ENCODE measurements at regions not wholly inside any gene's neighbourhood (a gene's known extent, or its start where the extent isn't known, plus 50 kb on each side); places are given as distances from the start of the nearest gene placed in this dataset.

- DNase-seq: no peak
These were observed 198.2 kb upstream of the PCSK5 start for GRCh38 chr9:75692309-75692708.

GRCh38 chr9:75695921-75696320 is 194.6 kb upstream of the PCSK5 start:
- DNase-seq: no peak

- DNase-seq: no peak
These were observed 191.5 kb upstream of the PCSK5 start for GRCh38 chr9:75699017-75699416.

- DNase-seq: no peak
These were observed 190.7 kb upstream of the PCSK5 start for GRCh38 chr9:75699625-75700251.

- DNase-seq: no peak
These were observed 190.2 kb upstream of the PCSK5 start for GRCh38 chr9:75700252-75700640.

GRCh38 chr9:75707191-75707590 is 183.3 kb upstream of the PCSK5 start:
- DNase-seq: no peak

- no peak for DNase-seq
These were observed 180.8 kb upstream of the PCSK5 start for GRCh38 chr9:75709698-75710097.

- DNase-seq: no peak
These were observed 177.8 kb upstream of the PCSK5 start for GRCh38 chr9:75712700-75713099.

- DNase-seq: no peak
These were observed 177.1 kb upstream of the PCSK5 start for GRCh38 chr9:75713335-75713734.

GRCh38 chr9:75715360-75715759 is 175.1 kb upstream of the PCSK5 start:
- no peak for DNase-seq

GRCh38 chr9:75718677-75719076 is 171.8 kb upstream of the PCSK5 start:
- no peak for DNase-seq

- no peak for DNase-seq
These were observed 162.1 kb upstream of the PCSK5 start for GRCh38 chr9:75728391-75728790.

GRCh38 chr9:75734802-75735201 is 155.7 kb upstream of the PCSK5 start:
- DNase-seq: no peak

- DNase-seq: no peak
These were observed 150.4 kb upstream of the PCSK5 start for GRCh38 chr9:75739884-75740611.

GRCh38 chr9:75743855-75744254 is 146.6 kb upstream of the PCSK5 start:
- DNase-seq: no peak

GRCh38 chr9:75754080-75754479 is 136.4 kb upstream of the PCSK5 start:
- no peak for DNase-seq

- DNase-seq: no peak
These were observed 115.3 kb upstream of the PCSK5 start for GRCh38 chr9:75775166-75775565.

GRCh38 chr9:75775966-75776691 is 114.3 kb upstream of the PCSK5 start:
- DNase-seq: no peak

GRCh38 chr9:75780185-75780584 is 110.3 kb upstream of the PCSK5 start:
- no peak for DNase-seq

- no peak for DNase-seq
These were observed 102.4 kb upstream of the PCSK5 start for GRCh38 chr9:75788006-75788634.

- DNase-seq: no peak
These were observed 93.3 kb upstream of the PCSK5 start for GRCh38 chr9:75797085-75797580.

- no peak for DNase-seq
These were observed 92.0 kb upstream of the PCSK5 start for GRCh38 chr9:75798505-75798904.

- no peak for DNase-seq
These were observed 87.3 kb upstream of the PCSK5 start for GRCh38 chr9:75803130-75803529.

GRCh38 chr9:75810063-75810462 is 80.4 kb upstream of the PCSK5 start:
- no peak for DNase-seq

Measured in CD4-positive, alpha-beta T cell treated with Interferon gamma for 1 hour (primary cell).